ENCODE measurements at regions not wholly inside any gene's neighbourhood (a gene's known extent, or its start where the extent isn't known, plus 50 kb on each side); places are given as distances from the start of the nearest gene placed in this dataset.

DNA sequence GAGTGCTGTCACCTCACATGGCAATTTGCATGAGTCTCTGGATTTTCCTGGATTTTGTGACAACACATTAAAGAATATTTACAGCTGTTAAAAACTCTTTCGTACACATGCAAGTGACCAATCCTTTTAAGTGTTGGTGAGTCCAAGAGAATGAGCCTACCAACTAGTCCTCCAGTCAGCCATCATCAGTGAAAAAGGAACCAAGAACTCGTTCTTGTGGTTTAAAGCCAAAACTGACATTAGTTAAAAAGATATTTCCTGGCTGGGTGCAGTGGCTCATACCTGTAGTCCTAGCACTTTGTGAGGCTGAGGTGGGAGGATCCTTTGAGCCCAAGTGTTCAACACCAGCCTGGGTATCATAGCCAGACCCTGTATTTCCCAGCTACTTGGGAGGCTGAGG, 215.4 kb upstream of the ITGA4 start:
- H3K4me1 ChIP-seq: peaks cover 0 to 5% (median 0%) of the 10 kb centered on the region in 12 donors
- ATAC-seq (no peak), DNase-seq (no peak)
- no peaks in the 10 kb centered on the region for H3K27me3 ChIP-seq
- no peaks in the 10 kb centered on the region for H3K9me3 ChIP-seq
- no peak overlapping the region for H3K27ac ChIP-seq
- H3K4me3 ChIP-seq: no peak overlapping the region
- 75 to 78% (median 76%) methylated on average over 2 of the region's 2 CpGs for WGBS, 4 donors
- TF ChIP-seq, protein P1, sequence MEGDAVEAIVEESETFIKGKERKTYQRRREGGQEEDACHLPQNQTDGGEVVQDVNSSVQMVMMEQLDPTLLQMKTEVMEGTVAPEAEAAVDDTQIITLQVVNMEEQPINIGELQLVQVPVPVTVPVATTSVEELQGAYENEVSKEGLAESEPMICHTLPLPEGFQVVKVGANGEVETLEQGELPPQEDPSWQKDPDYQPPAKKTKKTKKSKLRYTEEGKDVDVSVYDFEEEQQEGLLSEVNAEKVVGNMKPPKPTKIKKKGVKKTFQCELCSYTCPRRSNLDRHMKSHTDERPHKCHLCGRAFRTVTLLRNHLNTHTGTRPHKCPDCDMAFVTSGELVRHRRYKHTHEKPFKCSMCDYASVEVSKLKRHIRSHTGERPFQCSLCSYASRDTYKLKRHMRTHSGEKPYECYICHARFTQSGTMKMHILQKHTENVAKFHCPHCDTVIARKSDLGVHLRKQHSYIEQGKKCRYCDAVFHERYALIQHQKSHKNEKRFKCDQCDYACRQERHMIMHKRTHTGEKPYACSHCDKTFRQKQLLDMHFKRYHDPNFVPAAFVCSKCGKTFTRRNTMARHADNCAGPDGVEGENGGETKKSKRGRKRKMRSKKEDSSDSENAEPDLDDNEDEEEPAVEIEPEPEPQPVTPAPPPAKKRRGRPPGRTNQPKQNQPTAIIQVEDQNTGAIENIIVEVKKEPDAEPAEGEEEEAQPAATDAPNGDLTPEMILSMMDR (IDR thresholded peaks at IDR 0.05): no peak
- TF ChIP-seq POLR2A (IDR thresholded peaks at IDR 0.05): no peak
- H3K36me3 ChIP-seq: no peaks in the 10 kb centered on the region
- intact Hi-C loops (cut with DNase I): no loop called here

DNA sequence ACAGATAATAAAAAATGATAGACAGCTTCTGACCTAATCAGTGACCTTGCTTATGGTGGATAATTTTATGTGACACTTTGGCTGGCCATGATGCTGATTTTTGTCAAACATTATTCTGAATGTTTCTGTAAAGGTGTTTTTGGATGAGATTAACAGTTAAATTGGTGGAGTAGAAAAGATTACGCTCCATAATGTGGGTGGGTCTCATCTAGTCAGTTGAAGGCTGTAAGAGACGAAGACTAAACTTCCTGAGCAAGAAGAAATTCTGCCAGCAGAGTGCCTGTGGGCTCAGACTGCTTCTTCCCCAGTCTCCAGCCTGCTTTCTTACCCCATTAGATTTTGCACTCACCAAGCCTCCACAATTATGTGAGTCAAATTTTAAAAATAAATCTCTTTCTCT, 214.9 kb upstream of the ITGA4 start:
- H3K27ac ChIP-seq: no peak overlapping the region
- H3K36me3 ChIP-seq: no peaks in the 10 kb centered on the region
- no peak for TF ChIP-seq POLR2A (IDR thresholded peaks at IDR 0.05)
- TF ChIP-seq, protein P1 (IDR thresholded peaks at IDR 0.05): no peak
- no peak overlapping the region for H3K4me3 ChIP-seq
- H3K4me1 ChIP-seq: peaks cover 0 to 5% (median 0%) of the 10 kb centered on the region in 12 donors
- no peaks in the 10 kb centered on the region for H3K9me3 ChIP-seq
- WGBS, 4 donors: 75 to 90% (median 80%) methylated on average over 2 of the region's 2 CpGs
- intact Hi-C loops (cut with DNase I): no loop called here
- DNase-seq: no peak
- no peaks in the 10 kb centered on the region for H3K27me3 ChIP-seq
- ATAC-seq: no peak

DNA sequence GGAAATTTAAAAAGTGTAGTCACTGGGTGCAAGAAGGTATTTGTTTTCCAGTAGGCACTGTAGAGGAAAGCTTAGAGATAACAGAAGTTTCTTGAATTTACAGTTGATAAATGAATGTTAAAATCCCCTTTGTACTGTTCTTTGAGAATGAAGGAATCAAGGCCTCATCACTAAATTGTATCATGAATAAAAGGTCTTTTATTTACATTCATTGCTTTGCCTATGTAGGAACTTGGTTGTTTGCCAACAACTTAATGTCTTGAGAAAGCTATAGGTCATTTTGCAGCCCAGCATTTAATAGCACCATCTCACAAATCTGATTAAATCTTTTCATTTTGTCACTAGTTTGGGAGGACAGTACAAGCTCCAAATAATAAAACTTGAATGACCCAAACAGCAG, 213.9 kb upstream of the ITGA4 start:
- Histone ChIP-seq H3K9me3 (no peaks in the 10 kb centered on the region), H3K27ac (no peak overlapping the region), H3K4me3 (no peak overlapping the region), H3K27me3 (no peaks in the 10 kb centered on the region), H3K4me1 (peaks cover 0 to 5% (median 0%) of the 10 kb centered on the region in 12 donors), H3K36me3 (no peaks in the 10 kb centered on the region)
- TF ChIP-seq, protein P1 (IDR thresholded peaks at IDR 0.05): no peak
- no peak for TF ChIP-seq POLR2A (IDR thresholded peaks at IDR 0.05)
- intact Hi-C loops (cut with DNase I): no loop called here
- DNase-seq: no peak
- no peak for ATAC-seq

DNA sequence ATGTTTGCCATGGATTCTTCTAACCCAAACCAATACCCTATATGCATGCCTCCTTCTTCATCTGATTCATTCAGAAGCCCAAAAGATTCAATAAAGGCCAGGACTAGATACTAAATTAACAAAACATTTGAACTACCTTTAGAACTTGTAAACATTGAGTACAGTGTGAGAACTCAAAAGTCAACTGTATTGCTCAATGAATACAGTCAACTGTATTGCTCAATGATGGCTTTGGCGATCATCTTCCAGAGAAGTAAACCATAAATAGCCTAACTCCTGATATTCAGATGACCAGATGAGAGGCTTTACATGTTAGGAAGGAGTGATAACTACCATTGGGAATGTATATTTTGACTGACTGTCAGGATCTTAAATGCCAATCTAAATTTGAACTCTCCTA, 206.5 kb upstream of the ITGA4 start:
- Histone ChIP-seq H3K4me3 (no peak overlapping the region), H3K27me3 (no peaks in the 10 kb centered on the region), H3K9me3 (no peaks in the 10 kb centered on the region), H3K36me3 (no peaks in the 10 kb centered on the region), H3K4me1 (peaks cover 0 to 16% (median 0%) of the 10 kb centered on the region in 12 donors), H3K27ac (no peak overlapping the region)
- intact Hi-C loops (cut with DNase I): no loop called here
- no peak for ATAC-seq
- no peak for DNase-seq
- 68 to 84% (median 82%) methylated on average over 1 of the region's 1 CpG for WGBS, 4 donors
- TF ChIP-seq, protein P1 (IDR thresholded peaks at IDR 0.05): no peak
- TF ChIP-seq POLR2A (IDR thresholded peaks at IDR 0.05): no peak

All from heart left ventricle (tissue), 16 donors.